Middle frontal gyrus (tissue), 1 donor: ENCODE measurements at regions not wholly inside any gene's neighbourhood (a gene's known extent, or its start where the extent isn't known, plus 50 kb on each side); places are given as distances from the start of the nearest gene placed in this dataset.
A peak's percentile ranks its signal among the peaks of the same experiment; 100 is the strongest.

Experiments
- DNase-seq: peaks from one replicate; pipeline ENCODE4 v3.0.0-alpha.2; 2015; ENCODE audit warnings: low spot score; ENCODE audit errors: extremely low spot score

DNA sequence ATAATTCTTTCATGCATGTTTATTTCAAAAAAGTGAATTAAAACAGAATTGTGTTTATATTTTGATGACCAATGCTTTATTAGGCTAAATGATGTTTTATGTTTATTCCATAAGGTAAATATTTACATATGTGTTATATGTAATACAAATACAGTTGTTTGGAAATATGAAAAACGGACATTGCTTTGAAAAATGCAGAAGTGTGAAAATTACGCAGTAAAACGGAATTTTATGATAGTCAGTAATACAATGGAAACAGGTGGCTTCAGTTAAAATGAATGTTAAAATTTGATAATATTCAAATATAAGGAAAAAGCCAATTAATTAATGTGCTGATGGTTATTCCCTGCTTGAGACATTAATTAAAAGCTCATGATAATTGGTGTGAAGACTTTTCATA, 1633.8 kb downstream of the MAT2B start:
- DNase-seq: no peak

DNA sequence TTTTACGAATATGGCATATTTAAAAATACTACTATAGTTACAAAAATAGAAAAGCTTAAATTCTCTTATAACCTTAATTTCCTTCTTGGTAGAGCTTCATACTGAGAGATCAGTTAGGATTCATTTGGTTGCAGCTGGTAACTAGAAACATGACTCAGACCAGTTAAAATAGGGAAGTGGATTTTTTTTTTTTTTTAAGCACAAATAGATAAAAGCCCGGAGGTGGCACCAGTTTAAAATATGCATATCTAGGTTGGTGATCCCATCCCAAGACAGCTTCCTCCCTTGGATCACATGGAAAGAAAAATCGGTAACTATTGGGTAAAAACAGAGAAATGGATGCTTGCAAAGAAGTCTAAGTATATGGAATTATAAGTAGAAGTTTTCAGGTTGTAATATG, 1634.3 kb downstream of the MAT2B start:
- no peak for DNase-seq

- DNase-seq: no peak
Measured at GRCh38 chr5:165143741-165144140, 1638.3 kb downstream of the MAT2B start.

DNA sequence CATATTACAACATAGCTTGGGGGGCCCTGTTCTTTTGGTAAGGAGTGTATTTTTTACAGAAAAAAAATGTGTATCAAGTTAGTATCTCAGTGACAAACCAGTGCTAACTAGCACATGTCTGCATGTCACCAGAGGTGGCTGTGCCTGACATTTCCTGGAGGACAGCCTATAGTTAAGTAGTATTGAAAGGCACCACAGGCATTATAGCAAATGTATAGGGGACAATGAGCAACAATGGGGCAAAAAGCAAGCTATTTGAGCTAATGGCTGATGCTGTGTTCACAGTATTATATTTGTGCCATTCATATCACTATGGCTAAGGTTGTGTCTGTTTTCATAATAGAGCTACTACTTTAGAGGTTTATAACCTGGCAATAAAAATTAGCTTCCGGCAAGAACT, 1644.0 kb downstream of the MAT2B start:
- no peak for DNase-seq

GRCh38 chr5:165152058-165152457, 1646.6 kb downstream of the MAT2B start:
- DNase-seq: no peak

- no peak for DNase-seq
Measured at GRCh38 chr5:165157219-165157618, 1651.8 kb downstream of the MAT2B start.

- DNase-seq: no peak
Measured at GRCh38 chr5:165161204-165161603, 1655.8 kb downstream of the MAT2B start.

DNA sequence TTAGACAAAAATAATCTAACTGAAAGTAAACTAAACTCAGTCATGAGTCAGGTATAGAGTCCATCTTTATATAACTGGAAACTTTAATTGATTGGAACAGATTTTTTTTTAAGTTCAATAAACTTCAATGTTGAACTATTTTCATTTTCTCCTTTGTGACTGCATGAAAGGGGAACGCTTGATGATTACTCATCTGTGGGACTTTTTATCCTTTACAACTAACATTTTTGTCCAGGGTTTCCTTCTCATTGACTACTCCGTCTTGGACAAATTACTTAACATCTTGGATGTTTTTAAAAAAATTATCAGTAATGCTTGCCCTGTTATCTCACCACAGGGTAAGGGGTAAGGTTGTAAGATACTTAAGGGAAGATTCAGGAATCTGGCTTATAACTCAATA, 1658.4 kb downstream of the MAT2B start:
- DNase-seq: no peak

- DNase-seq: no peak
Measured at GRCh38 chr5:165173651-165174050, 1668.2 kb downstream of the MAT2B start.

- no peak for DNase-seq
Measured at GRCh38 chr5:165175041-165175440, 1669.6 kb downstream of the MAT2B start.

DNA sequence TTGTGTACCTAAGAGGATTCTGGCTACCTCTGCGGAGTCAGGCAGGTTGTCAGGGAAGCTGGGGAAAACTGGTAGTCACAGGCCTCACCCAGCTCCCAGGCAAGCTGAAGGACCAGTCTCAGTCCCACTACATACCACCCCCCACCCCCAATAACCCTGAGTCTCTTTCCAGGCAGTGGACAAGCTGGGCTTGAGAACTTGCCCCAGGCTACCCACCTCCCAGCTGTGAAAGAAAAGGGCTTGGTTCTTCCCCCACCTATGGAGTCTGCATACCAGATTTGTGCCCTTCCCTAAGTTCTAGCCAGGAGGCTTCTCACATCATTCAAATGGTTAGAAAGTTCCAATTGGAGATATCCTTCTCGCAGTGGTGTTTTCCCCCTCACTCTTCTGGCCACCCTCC, 1678.8 kb downstream of the MAT2B start:
- no peak for DNase-seq

DNA sequence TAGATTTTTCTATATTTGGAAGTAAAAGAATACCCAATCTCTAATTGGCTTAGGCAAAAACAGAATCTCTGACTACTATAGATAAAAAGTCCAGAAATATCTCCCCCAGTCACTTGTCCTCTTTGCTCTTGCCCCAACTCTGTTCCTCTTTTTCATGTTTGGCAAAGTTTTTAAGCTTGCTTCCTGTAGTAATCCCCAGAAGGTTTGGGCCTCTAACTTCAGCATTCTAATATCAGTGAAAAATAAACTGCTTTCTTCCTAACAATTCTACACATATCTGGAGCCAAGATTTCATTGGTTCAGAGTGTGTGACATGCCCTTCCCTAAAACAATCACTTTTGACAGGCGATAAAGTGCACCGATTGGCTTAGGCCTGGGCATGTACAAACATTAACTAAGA, 1680.3 kb downstream of the MAT2B start:
- DNase-seq: no peak

DNA sequence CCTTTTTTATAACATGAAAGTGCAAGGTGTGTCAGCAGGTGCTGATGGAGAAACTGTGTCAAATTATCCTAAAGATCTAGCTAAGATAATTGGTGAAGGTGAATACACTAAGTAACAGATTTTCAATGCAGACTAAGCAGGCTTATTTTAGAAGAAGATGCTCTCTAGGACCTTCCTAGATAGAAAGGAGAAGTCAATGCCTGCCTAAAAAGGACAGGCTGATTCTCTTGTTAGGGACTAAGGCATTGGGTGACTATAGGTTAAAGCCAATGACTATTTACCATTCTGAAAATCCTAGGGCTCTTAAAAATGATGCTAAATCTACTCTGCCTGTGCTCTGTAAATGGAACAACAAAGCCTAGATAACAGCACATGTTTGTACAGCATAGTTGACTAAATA, 1682.4 kb downstream of the MAT2B start:
- DNase-seq: no peak

- DNase-seq: no peak
Measured at GRCh38 chr5:165188556-165189175, 1683.2 kb downstream of the MAT2B start.

DNA sequence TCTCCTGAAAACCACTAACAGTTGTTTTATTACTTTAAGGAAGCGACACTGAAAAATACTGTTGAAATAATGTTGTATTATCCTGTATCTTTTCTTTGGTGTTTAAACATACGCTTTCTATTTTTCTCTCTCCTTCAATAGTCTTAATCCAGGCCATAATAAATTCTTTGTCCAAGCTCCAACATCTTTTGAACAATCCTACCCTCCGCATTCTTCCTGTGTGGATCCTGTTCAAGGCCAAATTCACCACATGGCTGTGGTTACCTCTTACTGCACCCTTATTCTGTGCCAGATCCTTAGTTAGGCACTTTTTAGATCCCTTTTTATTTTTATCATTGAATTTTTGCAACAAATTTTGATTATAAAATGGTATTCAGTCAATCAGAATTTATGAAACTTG, 1691.5 kb downstream of the MAT2B start:
- DNase-seq: no peak

GRCh38 chr5:165201369-165201768, 1696.0 kb downstream of the MAT2B start:
- DNase-seq: no peak

- DNase-seq: no peak
Measured at GRCh38 chr5:165201771-165202518, 1696.5 kb downstream of the MAT2B start.

GRCh38 chr5:165202519-165202910, 1697.1 kb downstream of the MAT2B start:
- DNase-seq: no peak

DNA sequence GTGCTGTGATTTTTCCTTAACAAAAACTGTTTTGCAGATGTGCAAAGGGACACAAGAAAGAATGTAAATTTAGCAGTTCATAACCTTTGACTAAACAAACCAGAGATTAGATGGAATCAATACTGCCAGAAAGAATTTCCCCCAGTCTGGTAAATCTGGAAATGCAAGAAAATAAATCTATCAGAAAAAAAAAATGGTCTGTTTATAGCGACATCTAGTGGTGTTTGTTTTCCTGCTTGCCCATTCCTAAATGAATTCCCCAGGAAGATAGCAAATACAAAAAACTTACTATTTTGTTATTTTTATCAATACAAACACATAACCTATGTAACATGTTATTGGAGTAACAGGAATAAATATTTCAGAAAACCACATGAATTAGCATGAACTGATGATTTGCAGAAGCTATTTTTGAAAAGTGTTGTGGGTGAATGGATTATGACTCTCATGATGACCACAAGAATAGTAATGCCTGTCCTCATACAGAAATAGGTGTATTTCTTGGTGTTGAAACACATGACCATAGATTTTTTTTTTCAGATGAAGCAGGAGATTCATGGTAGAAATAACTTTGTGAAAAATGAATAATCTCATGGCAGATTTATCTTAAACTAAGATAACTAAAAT, 1703.8 kb downstream of the MAT2B start:
- peak; percentile 27 for DNase-seq

- DNase-seq: no peak
Measured at GRCh38 chr5:165224366-165225045, 1719.1 kb downstream of the MAT2B start.

DNA sequence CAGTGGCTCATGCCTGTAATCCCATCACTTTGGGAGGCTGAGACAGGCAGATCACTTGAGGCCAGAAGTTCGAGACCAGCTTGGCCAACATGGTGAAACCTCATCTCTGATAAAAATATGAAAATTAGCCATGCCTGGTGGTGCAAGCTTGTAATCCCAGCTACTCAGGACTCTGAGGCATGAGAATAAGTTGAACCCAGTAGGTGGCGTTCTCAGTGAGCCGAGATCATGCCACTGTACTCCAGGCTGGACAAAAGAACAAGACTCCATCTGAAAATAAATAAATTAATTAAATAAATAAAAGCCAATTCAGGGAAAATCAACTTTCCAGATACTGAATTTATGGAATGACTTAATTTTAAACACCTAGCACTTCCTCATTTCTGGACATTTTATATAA, 1722.1 kb downstream of the MAT2B start:
- DNase-seq: no peak

DNA sequence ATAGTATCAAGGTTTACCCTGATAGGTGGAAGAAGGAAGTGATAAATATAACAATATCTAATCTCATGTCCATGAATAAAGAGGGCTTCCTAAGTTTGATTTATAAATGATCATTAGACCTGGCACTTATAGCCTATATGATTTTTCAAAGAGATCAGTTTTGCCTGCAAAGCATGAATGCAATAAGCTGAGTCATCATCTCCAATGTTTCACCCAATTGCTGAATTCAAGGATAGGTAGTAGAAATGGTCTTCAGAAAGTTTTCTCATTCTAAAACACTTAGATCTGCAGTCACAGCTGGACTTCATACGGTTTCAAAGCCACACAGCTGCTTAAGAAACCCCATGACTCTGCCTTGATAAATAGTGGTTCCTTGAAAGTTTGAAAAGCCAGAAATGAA, 1722.8 kb downstream of the MAT2B start:
- no peak for DNase-seq
